Adrenal gland (tissue), 5 donors: ENCODE measurements at regions not wholly inside any gene's neighbourhood (a gene's known extent, or its start where the extent isn't known, plus 50 kb on each side); places are given as distances from the start of the nearest gene placed in this dataset.

Experiments
- POLR2A ChIP-seq, 2 donors: fragments of 450-650 bp; IDR thresholded peaks; one replicate each; pipeline ENCODE4 v1.6.1; 2017; ENCODE audit warnings: antibody characterized with exemption in 2 of 2, mild to moderate bottlenecking in 2 of 2, moderate library complexity in 1 of 2
- TF ChIP-seq, protein P1 (sequence below), 6 experiments: fragments of 450-650 bp in 4 of 6; fragments of 200-600 bp in 2 of 6; sonication (generic) in 1 of 6; IDR thresholded peaks; 1 replicate in 5 of 6; 2 replicates in 1 of 6; pipeline versions ENCODE4 v1.5.1 to v1.8.0; 2016 to 2021; ENCODE audit warnings: antibody characterized with exemption in 6 of 6, mild to moderate bottlenecking in 2 of 6, moderate library complexity in 1 of 6
- donor health status: DM: no; HTN: no; CAD: no.

DNA sequence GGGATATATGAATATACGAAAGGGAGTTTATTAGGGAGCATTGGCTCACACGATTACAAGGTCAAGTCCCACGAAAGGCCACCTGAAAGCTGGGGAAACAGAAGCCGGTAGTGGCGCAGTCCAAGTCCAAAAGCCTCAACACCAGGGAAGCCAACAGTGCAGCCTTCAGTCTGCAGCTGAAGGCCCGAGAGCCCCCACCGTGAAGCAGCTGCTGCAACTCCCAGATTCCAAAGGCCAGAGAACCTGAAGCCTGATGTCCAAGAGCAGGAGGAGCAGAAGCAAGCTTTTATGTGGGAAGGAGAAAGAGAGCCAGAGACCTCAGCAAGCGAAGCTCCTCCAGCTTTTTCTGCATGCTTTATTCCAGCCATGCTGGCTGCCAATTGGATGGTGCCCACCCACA is 275.8 kb downstream of the PTTG2 start:
- TF ChIP-seq POLR2A (IDR thresholded peaks at IDR 0.05): no peak
- TF ChIP-seq, protein P1, sequence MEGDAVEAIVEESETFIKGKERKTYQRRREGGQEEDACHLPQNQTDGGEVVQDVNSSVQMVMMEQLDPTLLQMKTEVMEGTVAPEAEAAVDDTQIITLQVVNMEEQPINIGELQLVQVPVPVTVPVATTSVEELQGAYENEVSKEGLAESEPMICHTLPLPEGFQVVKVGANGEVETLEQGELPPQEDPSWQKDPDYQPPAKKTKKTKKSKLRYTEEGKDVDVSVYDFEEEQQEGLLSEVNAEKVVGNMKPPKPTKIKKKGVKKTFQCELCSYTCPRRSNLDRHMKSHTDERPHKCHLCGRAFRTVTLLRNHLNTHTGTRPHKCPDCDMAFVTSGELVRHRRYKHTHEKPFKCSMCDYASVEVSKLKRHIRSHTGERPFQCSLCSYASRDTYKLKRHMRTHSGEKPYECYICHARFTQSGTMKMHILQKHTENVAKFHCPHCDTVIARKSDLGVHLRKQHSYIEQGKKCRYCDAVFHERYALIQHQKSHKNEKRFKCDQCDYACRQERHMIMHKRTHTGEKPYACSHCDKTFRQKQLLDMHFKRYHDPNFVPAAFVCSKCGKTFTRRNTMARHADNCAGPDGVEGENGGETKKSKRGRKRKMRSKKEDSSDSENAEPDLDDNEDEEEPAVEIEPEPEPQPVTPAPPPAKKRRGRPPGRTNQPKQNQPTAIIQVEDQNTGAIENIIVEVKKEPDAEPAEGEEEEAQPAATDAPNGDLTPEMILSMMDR (IDR thresholded peaks at IDR 0.05): no peak
